ENCODE measurements at regions not wholly inside any gene's neighbourhood (a gene's known extent, or its start where the extent isn't known, plus 50 kb on each side); places are given as distances from the start of the nearest gene placed in this dataset.

DNA sequence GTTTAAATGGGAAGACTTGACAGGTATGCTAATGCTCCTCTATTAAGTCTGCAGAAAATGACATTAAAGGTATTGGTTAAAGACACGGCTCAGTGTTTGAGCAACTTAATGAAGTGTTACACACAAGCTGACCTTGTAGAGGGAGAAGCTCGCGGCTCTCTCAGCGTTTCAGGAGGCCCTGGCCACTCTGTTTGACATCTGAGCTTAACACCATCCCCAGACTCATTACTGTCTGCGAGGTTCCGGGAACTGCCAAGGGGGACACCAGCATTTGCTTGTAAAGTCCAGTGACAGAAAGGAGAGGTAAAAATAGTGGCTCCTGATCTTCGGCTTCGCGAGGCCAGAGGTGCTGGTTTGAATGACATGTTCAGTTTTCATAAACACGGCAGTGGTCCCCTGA, 540.7 kb upstream of the CADM1 start:
- no peaks in the 10 kb centered on the region for H3K4me1 ChIP-seq (ENCODE audit: insufficient read depth, low read length)
- no peak overlapping the region for H2AFZ ChIP-seq (ENCODE audit: low read length)
- H3K36me3 ChIP-seq (replicated peaks in 1 of 2; ENCODE audit: control insufficient read depth in 1 of 2, insufficient read depth in 2 of 2, low read length in 2 of 2), result no peaks in the 10 kb centered on the region
- no peaks in the 10 kb centered on the region for H3K9me3 ChIP-seq (ENCODE audit: low read length)
- H4K20me1 ChIP-seq (ENCODE audit: insufficient read depth, low read length), result no peaks in the 10 kb centered on the region
- no peak overlapping the region for H3K9ac ChIP-seq (ENCODE audit: insufficient read depth, low read depth, low read length)
- no peak overlapping the region for H3K27ac ChIP-seq (ENCODE audit: extremely low read length, insufficient read depth, low read length)
- peaks cover 1 to 19% of the 10 kb centered on the region in 2 experiments; a peak in 3 of 5 replicates for H3K27me3 ChIP-seq (ENCODE audit: control insufficient read depth in 1 of 2, insufficient read depth in 2 of 2, low read length in 2 of 2)
- POLR2A ChIA-PET, result no interaction called here
- in situ Hi-C loops (cut with HindIII; ENCODE audit: extremely low pct_ligation_motif_present, low pct_unique_long_range_greater_than_20kb) (no loop called here), intact Hi-C loops (cut with micrococcal nuclease; ENCODE audit: unreplicated experiment) (no loop called here)
- no peak overlapping the region for H3K4me2 ChIP-seq (ENCODE audit: low read depth, low read length)
- ATAC-seq (no peak), FAIRE-seq (no peak), DNase-seq (ENCODE audit: low spot score) (no peak)
- H3K79me2 ChIP-seq (ENCODE audit: insufficient read depth, low read length), result no peaks in the 10 kb centered on the region
- WGBS (ENCODE audit: low lambda C conversion rate), result 35% methylated on average over 10 of the region's 10 CpGs
- H3K4me3 ChIP-seq (replicated peaks in 1 of 3; ENCODE audit: insufficient read depth in 1 of 3, low read depth in 2 of 3, low read length in 3 of 3), result no peak overlapping the region
- CTCF ChIA-PET (ENCODE audit: low intra/inter-chr PET ratio, low total read pairs), result no interaction called here
- TF ChIP-seq ARHGAP35 (CRISPR knock-in tag; IDR thresholded peaks at IDR 0.05; ENCODE audit: borderline replicate concordance), result no peak
- TF ChIP-seq ZNF432 (CRISPR knock-in tag; IDR thresholded peaks at IDR 0.05; ENCODE audit: borderline replicate concordance), result no peak
- TF ChIP-seq PHB2 (IDR thresholded peaks at IDR 0.05; ENCODE audit: partially characterized antibody), result no peak
- no TSS peak for BruUV-seq (replicated peaks)

DNA sequence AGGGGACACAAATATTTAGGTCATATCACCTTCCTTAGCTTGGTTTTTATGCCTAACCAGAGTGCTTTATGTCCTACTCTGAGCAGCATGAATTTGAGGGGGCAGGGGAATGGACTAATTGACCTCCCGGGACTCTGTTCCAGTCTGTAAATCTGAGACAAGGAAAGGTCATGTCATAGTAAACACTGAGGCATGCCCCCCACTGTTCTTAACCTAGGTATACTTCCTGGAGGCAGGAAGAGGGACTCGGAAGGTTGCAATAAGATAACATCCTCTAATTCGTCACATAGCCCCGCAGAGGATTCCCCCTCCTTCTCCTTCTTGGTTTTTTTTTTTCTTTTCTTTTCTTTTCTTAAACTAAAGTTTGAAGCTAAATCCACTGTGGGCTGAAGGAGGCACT, 540.3 kb upstream of the CADM1 start:
- BruUV-seq (replicated peaks), result no TSS peak
- ATAC-seq, result no peak
- Histone ChIP-seq H3K9ac (ENCODE audit: insufficient read depth, low read depth, low read length) (no peak overlapping the region), H3K4me1 (ENCODE audit: insufficient read depth, low read length) (no peaks in the 10 kb centered on the region), H3K9me3 (ENCODE audit: low read length) (no peaks in the 10 kb centered on the region), H2AFZ (ENCODE audit: low read length) (no peak overlapping the region), H3K79me2 (ENCODE audit: insufficient read depth, low read length) (no peaks in the 10 kb centered on the region), H3K4me3 (replicated peaks in 1 of 3; ENCODE audit: insufficient read depth in 1 of 3, low read depth in 2 of 3, low read length in 3 of 3) (no peak overlapping the region), H4K20me1 (ENCODE audit: insufficient read depth, low read length) (no peaks in the 10 kb centered on the region), H3K27me3 (ENCODE audit: control insufficient read depth in 1 of 2, insufficient read depth in 2 of 2, low read length in 2 of 2) (peaks cover 1 to 22% of the 10 kb centered on the region in 2 experiments; a peak in 3 of 5 replicates), H3K27ac (ENCODE audit: extremely low read length, insufficient read depth, low read length) (no peak overlapping the region), H3K36me3 (replicated peaks in 1 of 2; ENCODE audit: control insufficient read depth in 1 of 2, insufficient read depth in 2 of 2, low read length in 2 of 2) (no peaks in the 10 kb centered on the region), H3K4me2 (ENCODE audit: low read depth, low read length) (no peak overlapping the region)
- 17% methylated on average over 4 of the region's 4 CpGs for WGBS (ENCODE audit: low lambda C conversion rate)
- no peak for FAIRE-seq
- ChIA-PET POLR2A (no interaction called here), CTCF (ENCODE audit: low intra/inter-chr PET ratio, low total read pairs) (no interaction called here)
- no peak for DNase-seq (ENCODE audit: low spot score)
- in situ Hi-C loops (cut with HindIII; ENCODE audit: extremely low pct_ligation_motif_present, low pct_unique_long_range_greater_than_20kb) (no loop called here), intact Hi-C loops (cut with micrococcal nuclease; ENCODE audit: unreplicated experiment) (no loop called here)
- no peak for TF ChIP-seq ZNF317 (CRISPR knock-in tag; IDR thresholded peaks at IDR 0.05)
- no peak for TF ChIP-seq SRSF4 (IDR thresholded peaks at IDR 0.05; ENCODE audit: low read depth, low read length, poor library complexity, severe bottlenecking)
- TF ChIP-seq, protein P1, sequence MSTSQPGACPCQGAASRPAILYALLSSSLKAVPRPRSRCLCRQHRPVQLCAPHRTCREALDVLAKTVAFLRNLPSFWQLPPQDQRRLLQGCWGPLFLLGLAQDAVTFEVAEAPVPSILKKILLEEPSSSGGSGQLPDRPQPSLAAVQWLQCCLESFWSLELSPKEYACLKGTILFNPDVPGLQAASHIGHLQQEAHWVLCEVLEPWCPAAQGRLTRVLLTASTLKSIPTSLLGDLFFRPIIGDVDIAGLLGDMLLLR (CRISPR knock-in tag; IDR thresholded peaks at IDR 0.05), result no peak
- TF ChIP-seq ZFP36L2 (CRISPR knock-in tag; IDR thresholded peaks at IDR 0.05), result no peak
- no peak for TF ChIP-seq SMAD3 (CRISPR knock-in tag; IDR thresholded peaks at IDR 0.05)
- no peak for TF ChIP-seq ZNF562 (CRISPR knock-in tag; IDR thresholded peaks at IDR 0.05; ENCODE audit: borderline replicate concordance)
- no peak for TF ChIP-seq ZNF501 (CRISPR knock-in tag; IDR thresholded peaks at IDR 0.05)
- TF ChIP-seq HOXA5 (CRISPR knock-in tag; IDR thresholded peaks at IDR 0.05), result no peak
- TF ChIP-seq RORA (CRISPR knock-in tag; IDR thresholded peaks at IDR 0.05), result no peak
- TF ChIP-seq ATF7 (IDR thresholded peaks at IDR 0.05), result no peak
- TF ChIP-seq ATF7 (CRISPR knock-in tag; IDR thresholded peaks at IDR 0.05), result no peak
- no peak for TF ChIP-seq KDM4B (CRISPR knock-in tag; IDR thresholded peaks at IDR 0.05)
- TF ChIP-seq, protein P2, sequence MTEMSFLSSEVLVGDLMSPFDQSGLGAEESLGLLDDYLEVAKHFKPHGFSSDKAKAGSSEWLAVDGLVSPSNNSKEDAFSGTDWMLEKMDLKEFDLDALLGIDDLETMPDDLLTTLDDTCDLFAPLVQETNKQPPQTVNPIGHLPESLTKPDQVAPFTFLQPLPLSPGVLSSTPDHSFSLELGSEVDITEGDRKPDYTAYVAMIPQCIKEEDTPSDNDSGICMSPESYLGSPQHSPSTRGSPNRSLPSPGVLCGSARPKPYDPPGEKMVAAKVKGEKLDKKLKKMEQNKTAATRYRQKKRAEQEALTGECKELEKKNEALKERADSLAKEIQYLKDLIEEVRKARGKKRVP (CRISPR knock-in tag; IDR thresholded peaks at IDR 0.05), result no peak
- TF ChIP-seq, protein P3, sequence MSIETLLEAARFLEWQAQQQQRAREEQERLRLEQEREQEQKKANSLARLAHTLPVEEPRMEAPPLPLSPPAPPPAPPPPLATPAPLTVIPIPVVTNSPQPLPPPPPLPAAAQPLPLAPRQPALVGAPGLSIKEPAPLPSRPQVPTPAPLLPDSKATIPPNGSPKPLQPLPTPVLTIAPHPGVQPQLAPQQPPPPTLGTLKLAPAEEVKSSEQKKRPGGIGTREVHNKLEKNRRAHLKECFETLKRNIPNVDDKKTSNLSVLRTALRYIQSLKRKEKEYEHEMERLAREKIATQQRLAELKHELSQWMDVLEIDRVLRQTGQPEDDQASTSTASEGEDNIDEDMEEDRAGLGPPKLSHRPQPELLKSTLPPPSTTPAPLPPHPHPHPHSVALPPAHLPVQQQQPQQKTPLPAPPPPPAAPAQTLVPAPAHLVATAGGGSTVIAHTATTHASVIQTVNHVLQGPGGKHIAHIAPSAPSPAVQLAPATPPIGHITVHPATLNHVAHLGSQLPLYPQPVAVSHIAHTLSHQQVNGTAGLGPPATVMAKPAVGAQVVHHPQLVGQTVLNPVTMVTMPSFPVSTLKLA (IDR thresholded peaks at IDR 0.05), result no peak
- TF ChIP-seq KMT2B (CRISPR knock-in tag; IDR thresholded peaks at IDR 0.05), result no peak

Measured in HepG2 (cell line).